Stimulated activated effector memory CD8-positive, alpha-beta T cell treated with anti-CD3 and anti-CD28 coated beads, Interleukin-12 subunit alpha, Interleukin-12 subunit beta, amount 100 ng/mL, for 72 hours (primary cell): ENCODE measurements at regions not wholly inside any gene's neighbourhood (a gene's known extent, or its start where the extent isn't known, plus 50 kb on each side); places are given as distances from the start of the nearest gene placed in this dataset.

Experiments used
- ATAC-seq: fragments of 150-1000 bp; cut with Tn5 transposase; 2 replicates; pipeline ENCODE4 v1.10.0; 2021
- DNase-seq, 2 donors: peaks; one replicate each; pipeline ENCODE4 v3.0.0; 2021 to 2022; ENCODE audit warnings: low spot score in 2 of 2
- H3K27ac Mint-ChIP-seq: one replicate; pipeline ENCODE4 v1.8.0; 2022; ENCODE audit warnings: mild to moderate bottlenecking, mixed read lengths
- H3K36me3 Mint-ChIP-seq: one replicate; pipeline ENCODE4 v1.8.0; 2022; ENCODE audit warnings: mild to moderate bottlenecking, mixed read lengths
- H3K4me1 Mint-ChIP-seq: one replicate; pipeline ENCODE4 v1.8.0; 2022; ENCODE audit warnings: mixed read lengths
- H3K4me3 Mint-ChIP-seq: one replicate; pipeline ENCODE4 v1.8.0; 2022; ENCODE audit warnings: mild to moderate bottlenecking, mixed read lengths
- H3K9me3 Mint-ChIP-seq: one replicate; pipeline ENCODE4 v1.8.0; 2022; ENCODE audit warnings: mixed read lengths

DNA sequence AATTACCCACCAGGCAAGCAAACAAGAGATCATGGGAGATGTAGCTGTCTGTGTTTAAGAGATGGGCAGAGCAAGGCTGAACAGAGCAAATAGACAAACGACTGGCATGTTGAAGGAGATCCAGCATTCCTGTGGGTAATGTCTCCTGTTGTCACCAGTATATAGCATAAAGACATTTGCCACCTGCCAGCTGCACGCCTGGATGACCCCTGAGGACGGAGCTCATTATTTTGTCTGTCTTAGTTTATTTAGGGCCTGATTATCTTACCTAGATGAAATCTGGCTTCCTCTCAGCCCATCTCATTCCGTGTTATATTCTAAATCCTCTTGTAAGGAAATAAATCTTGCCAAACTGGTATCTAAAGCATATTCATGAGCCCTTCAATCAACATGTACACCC, 510.3 kb upstream of the LINC00305 start:
- H3K4me3 Mint-ChIP-seq, result no peak overlapping the region
- no peak overlapping the region for H3K27ac Mint-ChIP-seq
- no peak for ATAC-seq
- H3K4me1 Mint-ChIP-seq, result no peaks in the 10 kb centered on the region
- no peaks in the 10 kb centered on the region for H3K36me3 Mint-ChIP-seq
- no peak for DNase-seq
- peaks cover 17% of the 10 kb centered on the region for H3K9me3 Mint-ChIP-seq

DNA sequence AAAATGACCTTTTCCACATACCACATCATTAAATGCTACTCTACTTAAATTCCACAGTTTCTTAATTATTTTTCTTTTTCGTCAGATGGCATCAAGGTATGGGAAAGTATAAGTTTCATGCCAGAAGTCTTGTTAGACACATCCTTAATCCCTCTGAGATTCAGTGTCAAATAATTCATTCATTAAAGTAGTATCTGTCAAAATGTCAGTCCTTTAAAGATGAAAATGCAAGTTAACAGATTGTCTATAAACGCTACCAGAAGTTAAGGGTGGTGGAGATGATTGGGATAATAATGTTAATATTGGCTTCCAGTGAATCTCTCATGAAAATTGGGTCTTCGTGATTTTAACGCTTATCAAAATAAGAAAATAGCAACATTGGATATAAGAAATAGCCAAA, 504.2 kb upstream of the LINC00305 start:
- Mint-ChIP-seq H3K9me3 (peaks cover 12% of the 10 kb centered on the region), H3K4me1 (no peaks in the 10 kb centered on the region), H3K27ac (no peak overlapping the region), H3K4me3 (no peak overlapping the region), H3K36me3 (no peaks in the 10 kb centered on the region)
- no peak for ATAC-seq
- DNase-seq, result no peak

DNA sequence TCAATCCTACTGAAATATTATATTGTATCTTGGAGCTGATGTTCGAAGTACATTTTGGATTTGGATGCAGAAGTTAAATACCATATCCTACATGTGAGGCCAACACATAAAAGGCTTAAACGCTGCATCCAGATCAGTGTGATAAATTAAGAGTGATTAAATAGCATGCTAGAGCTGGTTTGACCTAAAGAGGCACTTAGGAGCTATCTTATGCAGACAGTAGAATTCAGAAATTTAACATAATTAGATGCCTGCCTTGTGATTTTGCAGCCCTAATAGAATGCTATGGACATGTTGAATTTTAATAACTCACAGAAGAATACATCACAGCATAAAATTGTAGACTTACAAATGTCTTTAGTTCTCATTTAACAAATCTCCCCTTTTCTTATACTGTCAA, 501.2 kb upstream of the LINC00305 start:
- Mint-ChIP-seq H3K27ac (no peak overlapping the region), H3K4me3 (no peak overlapping the region), H3K9me3 (peaks cover 8% of the 10 kb centered on the region), H3K36me3 (no peaks in the 10 kb centered on the region), H3K4me1 (no peaks in the 10 kb centered on the region)
- no peak for DNase-seq
- ATAC-seq, result no peak

- Mint-ChIP-seq H3K4me3 (no peak overlapping the region), H3K27ac (no peak overlapping the region), H3K9me3 (peaks cover 5% of the 10 kb centered on the region), H3K4me1 (no peaks in the 10 kb centered on the region), H3K36me3 (no peaks in the 10 kb centered on the region)
- DNase-seq, result no peak
- ATAC-seq, result peak; percentile 13
Measured at GRCh38 chr18:64645753-64646152, 496.9 kb upstream of the LINC00305 start.

DNA sequence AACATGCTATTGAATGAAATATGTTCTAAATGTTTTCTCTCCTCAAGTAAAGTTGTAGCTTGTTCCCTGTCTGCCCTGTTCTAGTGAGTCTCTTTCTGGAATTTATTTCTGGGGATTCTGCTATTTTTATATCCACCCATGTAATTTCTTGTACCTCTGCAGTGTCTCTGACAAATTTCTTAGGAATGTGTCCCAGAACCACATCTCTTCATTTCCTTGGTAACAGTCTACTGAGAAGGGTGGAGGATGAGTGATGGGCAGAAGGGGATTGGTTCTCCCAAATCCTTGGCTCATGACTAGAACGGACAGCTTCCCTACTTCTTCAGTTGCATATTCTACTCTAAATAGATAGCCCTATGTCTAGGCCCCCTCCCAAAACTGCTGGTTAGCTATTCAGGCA, 490.6 kb upstream of the LINC00305 start:
- Mint-ChIP-seq H3K4me3 (no peak overlapping the region), H3K9me3 (peaks cover 12% of the 10 kb centered on the region), H3K4me1 (no peaks in the 10 kb centered on the region), H3K27ac (no peak overlapping the region), H3K36me3 (no peaks in the 10 kb centered on the region)
- no peak for DNase-seq
- no peak for ATAC-seq

GRCh38 chr18:64620971-64621560, 472.2 kb upstream of the LINC00305 start:
- H3K9me3 Mint-ChIP-seq, result peaks cover 14% of the 10 kb centered on the region
- H3K4me3 Mint-ChIP-seq, result no peak overlapping the region
- DNase-seq (no peak), ATAC-seq (no peak)
- no peak overlapping the region for H3K27ac Mint-ChIP-seq
- no peaks in the 10 kb centered on the region for H3K36me3 Mint-ChIP-seq
- H3K4me1 Mint-ChIP-seq, result no peaks in the 10 kb centered on the region

- DNase-seq, result no peak
- Mint-ChIP-seq H3K9me3 (peaks cover 11% of the 10 kb centered on the region), H3K4me1 (no peaks in the 10 kb centered on the region), H3K27ac (no peak overlapping the region), H3K4me3 (no peak overlapping the region), H3K36me3 (no peaks in the 10 kb centered on the region)
- ATAC-seq, result no peak
Measured at GRCh38 chr18:64618390-64618789, 469.5 kb upstream of the LINC00305 start.

DNA sequence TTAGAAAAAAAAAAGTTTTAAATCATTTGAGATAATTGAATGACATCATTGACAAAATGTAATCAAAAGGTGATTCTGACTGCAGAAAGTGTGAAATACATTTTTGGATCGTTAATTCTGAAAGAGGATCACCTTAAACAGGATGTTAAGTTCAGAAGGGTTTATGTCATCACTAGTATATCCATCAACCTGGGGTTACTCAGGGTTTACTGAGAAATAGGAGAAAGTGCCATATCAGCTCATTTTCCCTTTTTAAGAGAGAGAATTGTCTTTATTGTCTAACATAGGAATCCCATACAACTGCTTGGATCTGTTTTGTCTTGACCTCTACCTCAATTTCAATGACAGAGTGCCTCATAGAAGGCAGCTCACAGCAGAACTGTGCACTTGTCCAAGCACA, 466.1 kb upstream of the LINC00305 start:
- H3K27ac Mint-ChIP-seq, result no peak overlapping the region
- H3K4me3 Mint-ChIP-seq, result no peak overlapping the region
- DNase-seq (no peak), ATAC-seq (no peak)
- no peaks in the 10 kb centered on the region for H3K36me3 Mint-ChIP-seq
- peaks cover 13% of the 10 kb centered on the region for H3K9me3 Mint-ChIP-seq
- H3K4me1 Mint-ChIP-seq, result no peaks in the 10 kb centered on the region

- Mint-ChIP-seq H3K4me3 (no peak overlapping the region), H3K4me1 (no peaks in the 10 kb centered on the region), H3K27ac (no peak overlapping the region), H3K36me3 (no peaks in the 10 kb centered on the region), H3K9me3 (peaks cover 12% of the 10 kb centered on the region)
- DNase-seq (no peak), ATAC-seq (no peak)
Measured at GRCh38 chr18:64614446-64614845, 465.6 kb upstream of the LINC00305 start.

DNA sequence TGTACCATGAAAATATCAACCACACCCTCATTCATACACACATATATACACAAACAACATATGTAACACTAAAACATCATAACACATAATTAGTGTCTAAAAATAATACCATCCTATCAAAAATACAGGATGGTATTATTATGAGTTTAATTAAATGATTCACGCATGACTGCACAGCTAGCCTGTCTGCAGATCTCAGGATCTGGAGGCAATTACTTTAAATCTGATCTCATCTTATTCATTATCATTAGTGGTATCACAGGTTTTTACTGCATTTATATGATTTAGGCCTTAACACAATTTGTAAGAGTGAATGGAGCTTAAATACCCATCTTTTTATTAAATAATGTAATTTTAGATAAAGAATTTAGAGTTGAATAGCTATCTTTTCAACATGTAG, 443.4 kb upstream of the LINC00305 start:
- Mint-ChIP-seq H3K4me3 (no peak overlapping the region), H3K9me3 (peaks cover 11% of the 10 kb centered on the region), H3K27ac (no peak overlapping the region), H3K4me1 (no peaks in the 10 kb centered on the region), H3K36me3 (no peaks in the 10 kb centered on the region)
- no peak for DNase-seq
- ATAC-seq, result no peak

DNA sequence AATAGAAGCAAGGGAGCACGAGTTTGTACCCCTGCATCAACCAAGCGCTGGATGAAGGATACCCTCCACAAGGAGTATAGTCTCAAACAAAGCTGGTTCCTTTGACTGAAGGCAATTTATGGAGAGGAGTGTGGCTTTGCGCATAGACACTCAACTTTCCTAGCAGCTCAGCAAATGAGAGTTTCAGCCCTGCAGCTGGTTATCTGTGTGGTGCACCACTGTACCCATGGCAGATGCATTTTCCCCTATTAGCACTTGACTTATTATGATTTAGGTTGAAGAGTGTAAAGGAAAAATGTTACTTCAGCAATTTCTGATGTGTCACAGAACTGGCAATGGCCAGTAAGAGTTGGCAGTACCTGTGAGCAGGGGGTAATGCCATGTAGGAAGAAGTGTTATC, 440.1 kb upstream of the LINC00305 start:
- Mint-ChIP-seq H3K36me3 (no peaks in the 10 kb centered on the region), H3K4me3 (no peak overlapping the region), H3K4me1 (no peaks in the 10 kb centered on the region), H3K27ac (no peak overlapping the region), H3K9me3 (peaks cover 11% of the 10 kb centered on the region)
- DNase-seq (no peak), ATAC-seq (no peak)

DNA sequence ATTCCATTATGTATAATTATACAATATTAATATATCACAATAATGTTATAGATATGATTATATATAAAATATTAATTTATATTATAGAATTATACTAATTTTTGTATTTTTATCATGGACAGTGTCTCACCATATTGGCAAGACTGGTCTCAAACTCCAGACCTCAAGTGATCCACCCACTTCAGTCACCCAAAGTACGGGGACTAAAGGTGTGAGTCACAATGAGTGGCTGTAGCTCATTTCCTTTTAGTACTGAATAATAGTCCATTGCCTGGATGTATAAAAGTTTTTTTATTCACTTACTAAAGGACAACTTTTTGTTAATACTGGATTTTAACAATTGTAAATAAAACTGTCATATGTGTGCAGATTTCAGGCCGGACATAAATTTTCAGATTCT, 417.6 kb upstream of the LINC00305 start:
- no peak for ATAC-seq
- H3K36me3 Mint-ChIP-seq, result no peaks in the 10 kb centered on the region
- no peak overlapping the region for H3K4me3 Mint-ChIP-seq
- H3K27ac Mint-ChIP-seq, result no peak overlapping the region
- peaks cover 10% of the 10 kb centered on the region for H3K9me3 Mint-ChIP-seq
- H3K4me1 Mint-ChIP-seq, result no peaks in the 10 kb centered on the region
- no peak for DNase-seq

GRCh38 chr18:64562651-64563050, 413.8 kb upstream of the LINC00305 start:
- ATAC-seq (no peak), DNase-seq (no peak)
- no peak overlapping the region for H3K27ac Mint-ChIP-seq
- H3K4me3 Mint-ChIP-seq, result no peak overlapping the region
- H3K4me1 Mint-ChIP-seq, result no peaks in the 10 kb centered on the region
- peaks cover 13% of the 10 kb centered on the region for H3K9me3 Mint-ChIP-seq
- H3K36me3 Mint-ChIP-seq, result no peaks in the 10 kb centered on the region

- no peak for DNase-seq
- Mint-ChIP-seq H3K36me3 (no peaks in the 10 kb centered on the region), H3K4me3 (no peak overlapping the region), H3K27ac (no peak overlapping the region), H3K9me3 (peaks cover 14% of the 10 kb centered on the region), H3K4me1 (no peaks in the 10 kb centered on the region)
- ATAC-seq, result no peak
Measured at GRCh38 chr18:64546451-64546850, 397.6 kb upstream of the LINC00305 start.

- ATAC-seq (no peak), DNase-seq (no peak)
- H3K4me1 Mint-ChIP-seq, result no peaks in the 10 kb centered on the region
- H3K4me3 Mint-ChIP-seq, result no peak overlapping the region
- H3K27ac Mint-ChIP-seq, result no peak overlapping the region
- H3K9me3 Mint-ChIP-seq, result peaks cover 16% of the 10 kb centered on the region
- H3K36me3 Mint-ChIP-seq, result no peaks in the 10 kb centered on the region
Measured at GRCh38 chr18:64539847-64540246, 391.0 kb upstream of the LINC00305 start.

DNA sequence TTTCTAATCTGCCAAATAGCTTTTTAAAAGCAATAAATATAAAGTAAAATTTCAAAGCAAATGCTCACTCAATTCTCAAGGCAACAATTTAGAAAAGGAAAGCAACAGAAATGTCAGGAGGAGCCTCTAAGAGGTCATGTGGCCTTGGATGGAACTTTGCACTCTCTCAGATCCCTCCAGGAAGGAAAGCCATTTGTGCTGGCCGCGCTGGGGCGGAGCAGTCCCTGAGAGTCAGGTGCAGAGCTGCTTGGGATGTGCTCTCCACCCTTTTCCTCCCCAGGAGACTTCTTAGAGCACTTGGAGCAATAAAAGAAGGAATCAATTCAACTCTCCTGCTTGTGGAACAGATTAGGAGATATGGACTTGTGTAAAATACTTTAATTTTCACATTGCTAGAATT, 379.8 kb upstream of the LINC00305 start:
- no peaks in the 10 kb centered on the region for H3K4me1 Mint-ChIP-seq
- H3K9me3 Mint-ChIP-seq, result peaks cover 6% of the 10 kb centered on the region
- DNase-seq (no peak), ATAC-seq (no peak)
- H3K36me3 Mint-ChIP-seq, result no peaks in the 10 kb centered on the region
- no peak overlapping the region for H3K4me3 Mint-ChIP-seq
- no peak overlapping the region for H3K27ac Mint-ChIP-seq

- Mint-ChIP-seq H3K36me3 (no peaks in the 10 kb centered on the region), H3K27ac (no peak overlapping the region)
Measured at GRCh38 chr18:64519201-64519600, 370.3 kb upstream of the LINC00305 start.

More at GRCh38 chr18:64519201-64519600, 370.3 kb upstream of the LINC00305 start:
- H3K4me1 Mint-ChIP-seq, result no peaks in the 10 kb centered on the region
- peaks cover 26% of the 10 kb centered on the region for H3K9me3 Mint-ChIP-seq
- DNase-seq (no peak), ATAC-seq (no peak)
- H3K4me3 Mint-ChIP-seq, result no peak overlapping the region
